Sigmoid colon (tissue), 6 donors: ENCODE measurements at regions not wholly inside any gene's neighbourhood (a gene's known extent, or its start where the extent isn't known, plus 50 kb on each side); places are given as distances from the start of the nearest gene placed in this dataset.
"Not testable (repeated sequence)": the region's sequence is repeated elsewhere in the genome, so short reads cannot be mapped to it uniquely, and the experiment has no call there.

Experiments used
- DNase-seq: peaks from one replicate; pipeline ENCODE4 v3.0.0-alpha.2; 2019
- H3K27ac ChIP-seq, 4 donors: fragments of 200-600 bp; sonication (generic); one replicate each; pipeline ENCODE4 v1.5.1; 2016 to 2019; ENCODE audit warnings: mild to moderate bottlenecking in 1 of 4
- H3K27me3 ChIP-seq, 3 donors: fragments of 200-600 bp; sonication (generic); one replicate each; pipeline ENCODE4 v1.5.1; 2019; ENCODE audit warnings: mild to moderate bottlenecking in 1 of 3
- H3K36me3 ChIP-seq, 4 donors: fragments of 200-600 bp; sonication (generic); one replicate each; pipeline ENCODE4 v1.5.1; 2016 to 2019
- H3K4me1 ChIP-seq, 4 donors: fragments of 200-600 bp; sonication (generic); one replicate each; pipeline ENCODE4 v1.5.1; 2017 to 2019
- H3K4me3 ChIP-seq, 4 donors: fragments of 200-600 bp; sonication (generic); one replicate each; pipeline ENCODE4 v1.5.1; 2017 to 2019; ENCODE audit warnings: mild to moderate bottlenecking in 2 of 4, moderate library complexity in 1 of 4
- H3K9me3 ChIP-seq, 4 donors: fragments of 200-600 bp in 3 of 4; sonication (generic) in 3 of 4; one replicate each; pipeline versions ENCODE4 v1.5.1 to v1.6.1; 2013 to 2019
- EP300 ChIP-seq, 4 donors: sonication (generic); formaldehyde crosslinking; IDR thresholded peaks; one replicate each; pipeline ENCODE4 v1.6.1; 2017; ENCODE audit warnings: antibody characterized with exemption in 4 of 4
- POLR2A ChIP-seq, 2 donors: fragments of 450-650 bp; IDR thresholded peaks; one replicate each; pipeline ENCODE4 v1.6.1; 2016; ENCODE audit warnings: antibody characterized with exemption in 2 of 2, mild to moderate bottlenecking in 2 of 2, moderate library complexity in 2 of 2
- POLR2AphosphoS5 ChIP-seq, 4 donors: sonication (generic); formaldehyde crosslinking; IDR thresholded peaks; one replicate each; pipeline ENCODE4 v1.6.1; 2017; ENCODE audit warnings: antibody characterized with exemption in 4 of 4
- WGBS, 2 donors: extraction: QIAGEN DNeasy Blood & Tissue Kit; methylation state at CpG; one replicate each; pipeline ENCODE4 v1.1.7; 2013; 5-methylcytosine and 5-hydroxymethylcytosine counted together
- intact Hi-C: fragments of 100-400 bp; cut with DNase I; formaldehyde crosslinking; loops from one replicate; pipeline ENCODE4 v1.15.1; 2023
- TF ChIP-seq, protein P1 (sequence below), 4 experiments: fragments of 450-650 bp in 3 of 4; fragments of 200-600 bp in 1 of 4; IDR thresholded peaks; one replicate each; pipeline ENCODE4 v1.5.1; 2016 to 2019; ENCODE audit warnings: antibody characterized with exemption in 4 of 4, mild to moderate bottlenecking in 3 of 4, moderate library complexity in 2 of 4
- donor health status: healthy with polysubstance abuse.
- donor health status: healthy.

- no peak overlapping the region for H3K4me3 ChIP-seq
- H3K27me3 ChIP-seq: no peaks in the 10 kb centered on the region
- H3K4me1 ChIP-seq: no peaks in the 10 kb centered on the region
- no peak for TF ChIP-seq EP300 (IDR thresholded peaks at IDR 0.05)
- TF ChIP-seq POLR2A (IDR thresholded peaks at IDR 0.05): no peak
- no peak for TF ChIP-seq POLR2AphosphoS5 (IDR thresholded peaks at IDR 0.05)
- TF ChIP-seq, protein P1, sequence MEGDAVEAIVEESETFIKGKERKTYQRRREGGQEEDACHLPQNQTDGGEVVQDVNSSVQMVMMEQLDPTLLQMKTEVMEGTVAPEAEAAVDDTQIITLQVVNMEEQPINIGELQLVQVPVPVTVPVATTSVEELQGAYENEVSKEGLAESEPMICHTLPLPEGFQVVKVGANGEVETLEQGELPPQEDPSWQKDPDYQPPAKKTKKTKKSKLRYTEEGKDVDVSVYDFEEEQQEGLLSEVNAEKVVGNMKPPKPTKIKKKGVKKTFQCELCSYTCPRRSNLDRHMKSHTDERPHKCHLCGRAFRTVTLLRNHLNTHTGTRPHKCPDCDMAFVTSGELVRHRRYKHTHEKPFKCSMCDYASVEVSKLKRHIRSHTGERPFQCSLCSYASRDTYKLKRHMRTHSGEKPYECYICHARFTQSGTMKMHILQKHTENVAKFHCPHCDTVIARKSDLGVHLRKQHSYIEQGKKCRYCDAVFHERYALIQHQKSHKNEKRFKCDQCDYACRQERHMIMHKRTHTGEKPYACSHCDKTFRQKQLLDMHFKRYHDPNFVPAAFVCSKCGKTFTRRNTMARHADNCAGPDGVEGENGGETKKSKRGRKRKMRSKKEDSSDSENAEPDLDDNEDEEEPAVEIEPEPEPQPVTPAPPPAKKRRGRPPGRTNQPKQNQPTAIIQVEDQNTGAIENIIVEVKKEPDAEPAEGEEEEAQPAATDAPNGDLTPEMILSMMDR (IDR thresholded peaks at IDR 0.05): no peak
- H3K9me3 ChIP-seq: peaks cover 0 to 2% (median 0%) of the 10 kb centered on the region in 4 donors
- intact Hi-C loops: no loop called here
- H3K36me3 ChIP-seq: no peaks in the 10 kb centered on the region
- WGBS, 2 donors: 20 to 31% methylated on average over 1 of the region's 1 CpG
- DNase-seq: no peak
- H3K27ac ChIP-seq: no peak overlapping the region
These were observed 437.3 kb upstream of the SYNCRIP start for GRCh38 chr6:86079938-86080337.

GRCh38 chr6:86070151-86070550, 427.5 kb upstream of the SYNCRIP start:
- no peak for DNase-seq
- intact Hi-C loops: no loop called here
- no peaks in the 10 kb centered on the region for H3K4me1 ChIP-seq
- no peak overlapping the region for H3K27ac ChIP-seq
- TF ChIP-seq EP300 (IDR thresholded peaks at IDR 0.05) (no peak), POLR2A (IDR thresholded peaks at IDR 0.05) (no peak), POLR2AphosphoS5 (IDR thresholded peaks at IDR 0.05) (no peak)
- TF ChIP-seq, protein P1 (IDR thresholded peaks at IDR 0.05): no peak
- no peaks in the 10 kb centered on the region for H3K36me3 ChIP-seq
- peaks cover 0 to 3% (median 2%) of the 10 kb centered on the region in 4 donors for H3K9me3 ChIP-seq
- H3K27me3 ChIP-seq: no peaks in the 10 kb centered on the region
- no peak overlapping the region for H3K4me3 ChIP-seq

DNA sequence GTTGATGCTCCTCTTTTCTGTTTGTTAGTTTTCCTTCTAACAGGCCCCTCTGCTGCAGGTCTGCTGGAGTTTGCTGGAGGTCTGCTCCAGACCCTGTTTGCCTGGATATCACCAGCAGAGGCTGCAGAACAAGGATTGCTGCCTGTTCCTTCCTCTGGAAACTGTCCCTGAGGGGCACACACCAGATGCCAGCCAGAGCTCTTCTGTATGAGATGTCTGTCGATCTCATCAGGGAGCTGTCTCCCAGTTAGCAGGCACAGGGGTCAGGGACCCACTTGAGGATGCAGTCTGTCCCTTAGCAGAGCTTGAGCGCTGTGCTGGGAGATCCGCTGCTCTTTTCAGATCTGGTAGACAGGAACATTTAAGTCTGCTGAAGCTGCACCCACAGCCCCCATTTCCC, 422.3 kb upstream of the SYNCRIP start:
- H3K9me3 ChIP-seq, H3K27me3 ChIP-seq, DNase-seq, H3K36me3 ChIP-seq, H3K4me1 ChIP-seq, intact Hi-C loops, H3K27ac ChIP-seq, H3K4me3 ChIP-seq: not testable (repeated sequence)
- WGBS, 2 donors: 87 to 92% methylated on average over 3 of the region's 3 CpGs

DNA sequence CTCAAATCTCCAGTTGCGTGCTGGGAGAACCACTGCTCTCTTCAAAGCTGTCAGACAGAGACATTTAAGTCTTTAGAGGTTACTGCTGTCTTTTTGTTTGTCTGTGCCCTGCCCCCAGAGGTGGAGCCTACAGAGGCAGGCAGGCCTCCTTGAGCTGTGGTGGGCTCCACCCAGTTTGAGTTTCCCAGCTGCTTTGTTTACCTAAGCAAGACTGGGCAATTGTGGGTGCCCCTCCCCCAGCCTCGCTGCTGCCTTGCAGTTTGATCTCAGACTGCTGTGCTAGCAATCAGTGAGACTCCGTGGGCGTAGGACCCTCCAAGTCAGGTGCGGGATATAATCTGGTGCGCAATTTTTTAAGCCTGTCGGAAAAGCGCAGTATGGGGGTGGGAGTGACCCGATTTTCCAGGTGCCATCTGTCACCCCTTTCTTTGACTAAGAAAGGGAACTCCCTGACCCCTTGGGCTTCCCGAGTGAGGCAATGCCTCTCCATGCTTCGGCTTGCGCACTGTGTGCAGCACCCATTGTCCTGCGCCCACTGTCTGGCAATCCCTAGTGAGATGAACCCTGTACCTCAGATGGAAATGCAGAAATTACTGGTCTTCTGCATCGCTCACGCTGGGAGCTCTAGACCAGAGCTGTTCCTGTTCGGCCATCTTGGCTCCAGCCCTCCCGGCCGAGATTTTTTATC, 414.8 kb upstream of the SYNCRIP start:
- H3K27ac ChIP-seq, H3K27me3 ChIP-seq, H3K36me3 ChIP-seq, H3K4me3 ChIP-seq, H3K4me1 ChIP-seq, intact Hi-C loops, DNase-seq, H3K9me3 ChIP-seq: not testable (repeated sequence)
- WGBS, 2 donors: 80 to 81% methylated on average over 18 of the region's 18 CpGs

- intact Hi-C loops: no loop called here
- no peaks in the 10 kb centered on the region for H3K36me3 ChIP-seq
- peaks cover 0 to 9% (median 0%) of the 10 kb centered on the region in 4 donors for H3K9me3 ChIP-seq
- no peak for TF ChIP-seq POLR2A (IDR thresholded peaks at IDR 0.05)
- no peak for TF ChIP-seq POLR2AphosphoS5 (IDR thresholded peaks at IDR 0.05)
- TF ChIP-seq EP300 (IDR thresholded peaks at IDR 0.05): no peak
- TF ChIP-seq, protein P1 (IDR thresholded peaks at IDR 0.05): no peak
- H3K27me3 ChIP-seq: no peaks in the 10 kb centered on the region
- no peak overlapping the region for H3K27ac ChIP-seq
- DNase-seq: no peak
- no peak overlapping the region for H3K4me3 ChIP-seq
- no peaks in the 10 kb centered on the region for H3K4me1 ChIP-seq
These were observed 402.4 kb upstream of the SYNCRIP start for GRCh38 chr6:86045038-86045437.

DNA sequence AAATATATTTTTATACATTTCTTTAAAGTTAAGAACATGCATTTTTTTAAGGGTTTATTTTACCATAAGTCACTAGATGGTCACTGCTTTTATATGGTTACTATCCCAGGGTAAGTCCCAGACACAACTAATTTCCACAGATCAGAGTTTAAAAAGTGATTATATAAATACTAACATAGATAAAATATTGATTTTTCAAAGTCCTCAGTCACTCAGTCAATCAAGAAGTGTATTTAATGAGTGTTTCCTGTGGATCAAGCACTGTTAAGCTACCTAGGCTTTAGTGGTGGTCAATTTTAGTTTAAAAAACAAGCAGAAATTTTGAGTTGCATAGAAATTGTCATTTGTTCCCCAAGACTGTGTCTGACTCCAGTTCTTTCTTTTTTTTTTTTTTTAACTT, 399.5 kb upstream of the SYNCRIP start:
- intact Hi-C loops: no loop called here
- TF ChIP-seq EP300 (IDR thresholded peaks at IDR 0.05): no peak
- no peak for TF ChIP-seq POLR2A (IDR thresholded peaks at IDR 0.05)
- no peak for TF ChIP-seq POLR2AphosphoS5 (IDR thresholded peaks at IDR 0.05)
- TF ChIP-seq, protein P1 (IDR thresholded peaks at IDR 0.05): no peak
- Histone ChIP-seq H3K27ac (no peak overlapping the region), H3K4me3 (no peak overlapping the region), H3K4me1 (no peaks in the 10 kb centered on the region), H3K36me3 (no peaks in the 10 kb centered on the region), H3K27me3 (no peaks in the 10 kb centered on the region), H3K9me3 (peaks cover 0 to 8% (median 0%) of the 10 kb centered on the region in 4 donors)
- DNase-seq: no peak
